ENCODE measurements at regions not wholly inside any gene's neighbourhood (a gene's known extent, or its start where the extent isn't known, plus 50 kb on each side); places are given as distances from the start of the nearest gene placed in this dataset.

DNA sequence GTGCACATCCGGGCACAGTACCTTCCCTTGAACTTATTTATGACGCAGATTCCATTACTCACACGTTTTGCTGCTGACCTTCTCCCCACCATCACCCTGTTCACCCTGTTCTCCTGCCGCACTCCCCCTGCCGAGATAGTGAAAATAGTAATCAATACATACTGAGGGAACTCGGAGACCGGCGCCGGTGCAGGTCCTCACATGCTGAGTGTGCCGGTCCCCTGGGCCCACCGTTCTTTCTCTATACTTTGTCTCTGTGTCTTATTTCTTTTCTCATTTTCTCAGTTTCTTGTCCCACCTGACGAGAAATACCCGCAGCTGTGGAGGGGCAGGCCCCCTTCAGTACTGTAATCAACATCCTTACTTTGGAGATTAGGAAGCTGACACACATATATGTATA, 1337.1 kb upstream of the PABPC4L start:
- H3K4me3 ChIP-seq, result no peak overlapping the region
- no peaks in the 10 kb centered on the region for H3K4me1 ChIP-seq (ENCODE audit: control insufficient read depth in 5 of 5, insufficient read depth in 5 of 5, low read length in 5 of 5)
- H3K36me3 ChIP-seq (ENCODE audit: control insufficient read depth in 4 of 4, insufficient read depth in 4 of 4, low read length in 4 of 4), result no peaks in the 10 kb centered on the region
- no peak for ATAC-seq (ENCODE audit: insufficient read depth, low FRiP score)
- TF ChIP-seq, protein P1, sequence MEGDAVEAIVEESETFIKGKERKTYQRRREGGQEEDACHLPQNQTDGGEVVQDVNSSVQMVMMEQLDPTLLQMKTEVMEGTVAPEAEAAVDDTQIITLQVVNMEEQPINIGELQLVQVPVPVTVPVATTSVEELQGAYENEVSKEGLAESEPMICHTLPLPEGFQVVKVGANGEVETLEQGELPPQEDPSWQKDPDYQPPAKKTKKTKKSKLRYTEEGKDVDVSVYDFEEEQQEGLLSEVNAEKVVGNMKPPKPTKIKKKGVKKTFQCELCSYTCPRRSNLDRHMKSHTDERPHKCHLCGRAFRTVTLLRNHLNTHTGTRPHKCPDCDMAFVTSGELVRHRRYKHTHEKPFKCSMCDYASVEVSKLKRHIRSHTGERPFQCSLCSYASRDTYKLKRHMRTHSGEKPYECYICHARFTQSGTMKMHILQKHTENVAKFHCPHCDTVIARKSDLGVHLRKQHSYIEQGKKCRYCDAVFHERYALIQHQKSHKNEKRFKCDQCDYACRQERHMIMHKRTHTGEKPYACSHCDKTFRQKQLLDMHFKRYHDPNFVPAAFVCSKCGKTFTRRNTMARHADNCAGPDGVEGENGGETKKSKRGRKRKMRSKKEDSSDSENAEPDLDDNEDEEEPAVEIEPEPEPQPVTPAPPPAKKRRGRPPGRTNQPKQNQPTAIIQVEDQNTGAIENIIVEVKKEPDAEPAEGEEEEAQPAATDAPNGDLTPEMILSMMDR (IDR thresholded peaks at IDR 0.05; ENCODE audit: control extremely low read depth, extremely low read depth), result no peak
- no peak overlapping the region for H3K27ac ChIP-seq (ENCODE audit: low read depth in 1 of 2, low read length in 1 of 2)
- 91 to 93% methylated on average over 13 of the region's 13 CpGs for WGBS, 2 donors
- no peak overlapping the region for H3K9ac ChIP-seq (ENCODE audit: insufficient read depth in 1 of 2, low read length in 2 of 2)
- no peaks in the 10 kb centered on the region for H3K27me3 ChIP-seq (ENCODE audit: control insufficient read depth in 3 of 3, insufficient read depth in 3 of 3, low read length in 2 of 3)
- no peak for DNase-seq
- no peaks in the 10 kb centered on the region for H3K9me3 ChIP-seq (ENCODE audit: control insufficient read depth in 4 of 4, insufficient read depth in 3 of 4, low read length in 3 of 4)

DNA sequence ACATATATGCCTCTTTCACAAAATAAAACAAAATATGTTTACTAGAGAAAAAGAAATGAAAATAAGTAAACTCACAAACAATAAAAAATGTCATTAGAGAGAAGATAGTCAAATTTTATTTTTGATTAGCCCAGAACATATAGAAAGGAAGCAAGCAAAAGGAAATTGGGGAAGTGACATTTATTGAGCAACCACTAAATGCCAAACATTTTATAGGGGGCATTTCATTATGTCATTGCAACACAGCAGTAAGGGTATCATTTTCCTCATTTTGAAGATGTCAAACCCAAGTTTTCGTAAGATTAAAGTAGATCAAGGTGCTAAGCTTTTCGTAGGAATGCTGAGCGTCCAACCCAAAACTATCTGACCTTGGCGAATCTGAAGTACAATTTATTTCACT, 1331.5 kb upstream of the PABPC4L start:
- TF ChIP-seq, protein P1 (IDR thresholded peaks at IDR 0.05; ENCODE audit: control extremely low read depth, extremely low read depth), result no peak
- no peaks in the 10 kb centered on the region for H3K4me1 ChIP-seq (ENCODE audit: control insufficient read depth in 5 of 5, insufficient read depth in 5 of 5, low read length in 5 of 5)
- ATAC-seq (ENCODE audit: insufficient read depth, low FRiP score) (no peak), DNase-seq (no peak)
- no peak overlapping the region for H3K9ac ChIP-seq (ENCODE audit: insufficient read depth in 1 of 2, low read length in 2 of 2)
- H3K9me3 ChIP-seq (ENCODE audit: control insufficient read depth in 4 of 4, insufficient read depth in 3 of 4, low read length in 3 of 4), result no peaks in the 10 kb centered on the region
- no peaks in the 10 kb centered on the region for H3K27me3 ChIP-seq (ENCODE audit: control insufficient read depth in 3 of 3, insufficient read depth in 3 of 3, low read length in 2 of 3)
- H3K27ac ChIP-seq (ENCODE audit: low read depth in 1 of 2, low read length in 1 of 2), result no peak overlapping the region
- H3K36me3 ChIP-seq (ENCODE audit: control insufficient read depth in 4 of 4, insufficient read depth in 4 of 4, low read length in 4 of 4), result no peaks in the 10 kb centered on the region
- no peak overlapping the region for H3K4me3 ChIP-seq
- WGBS, 2 donors, result 87 to 93% methylated on average over 4 of the region's 4 CpGs

DNA sequence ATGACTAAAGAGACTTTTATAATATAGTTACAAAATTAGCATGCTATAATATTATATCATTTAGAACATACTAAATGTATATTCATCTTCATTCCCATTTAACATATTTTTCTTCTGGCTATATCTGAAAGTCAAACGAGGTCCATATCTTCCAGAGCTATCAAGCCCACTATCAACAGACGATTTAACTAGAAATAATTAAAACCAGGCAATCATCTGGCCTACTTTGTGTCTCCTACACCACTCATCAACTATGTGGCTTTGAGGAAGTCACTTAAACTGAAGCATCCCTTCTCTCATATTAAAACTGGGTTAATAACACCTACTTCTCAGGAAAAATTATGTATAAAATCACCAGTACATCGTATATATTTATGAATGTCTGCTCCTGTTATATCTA, 1330.5 kb upstream of the PABPC4L start:
- no peak overlapping the region for H3K27ac ChIP-seq (ENCODE audit: low read depth in 1 of 2, low read length in 1 of 2)
- H3K4me1 ChIP-seq (ENCODE audit: control insufficient read depth in 5 of 5, insufficient read depth in 5 of 5, low read length in 5 of 5), result no peaks in the 10 kb centered on the region
- H3K27me3 ChIP-seq (ENCODE audit: control insufficient read depth in 3 of 3, insufficient read depth in 3 of 3, low read length in 2 of 3), result no peaks in the 10 kb centered on the region
- no peaks in the 10 kb centered on the region for H3K9me3 ChIP-seq (ENCODE audit: control insufficient read depth in 4 of 4, insufficient read depth in 3 of 4, low read length in 3 of 4)
- no peak overlapping the region for H3K4me3 ChIP-seq
- H3K9ac ChIP-seq (ENCODE audit: insufficient read depth in 1 of 2, low read length in 2 of 2), result no peak overlapping the region
- 66 to 71% methylated on average over 3 of the region's 3 CpGs for WGBS, 2 donors
- no peaks in the 10 kb centered on the region for H3K36me3 ChIP-seq (ENCODE audit: control insufficient read depth in 4 of 4, insufficient read depth in 4 of 4, low read length in 4 of 4)
- TF ChIP-seq, protein P1 (IDR thresholded peaks at IDR 0.05; ENCODE audit: control extremely low read depth, extremely low read depth), result no peak
- no peak for ATAC-seq (ENCODE audit: insufficient read depth, low FRiP score)
- no peak for DNase-seq

DNA sequence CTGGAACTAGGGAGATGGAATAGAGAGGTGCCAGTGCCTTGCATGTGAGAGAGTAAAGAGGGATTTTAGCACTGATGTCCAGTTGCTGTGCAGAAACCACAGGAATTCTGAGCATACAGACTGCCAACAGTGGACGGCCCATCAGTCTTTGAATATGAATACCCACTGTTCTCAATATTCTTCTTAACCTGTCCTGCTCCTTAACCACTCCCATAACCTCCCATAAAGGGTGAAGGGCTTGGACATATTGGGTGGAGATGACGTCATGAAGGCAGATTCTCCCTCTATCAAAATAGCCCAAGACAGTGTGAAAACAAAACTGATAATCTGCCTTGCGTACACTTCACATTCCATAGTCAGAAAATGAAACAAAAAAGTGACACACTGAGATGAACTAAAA, 1313.7 kb upstream of the PABPC4L start:
- Histone ChIP-seq H3K27ac (ENCODE audit: low read depth in 1 of 2, low read length in 1 of 2) (no peak overlapping the region), H3K9ac (ENCODE audit: insufficient read depth in 1 of 2, low read length in 2 of 2) (no peak overlapping the region), H3K9me3 (ENCODE audit: control insufficient read depth in 4 of 4, insufficient read depth in 3 of 4, low read length in 3 of 4) (no peaks in the 10 kb centered on the region), H3K4me1 (ENCODE audit: control insufficient read depth in 5 of 5, insufficient read depth in 5 of 5, low read length in 5 of 5) (no peaks in the 10 kb centered on the region), H3K36me3 (ENCODE audit: control insufficient read depth in 4 of 4, insufficient read depth in 4 of 4, low read length in 4 of 4) (no peaks in the 10 kb centered on the region), H3K27me3 (ENCODE audit: control insufficient read depth in 3 of 3, insufficient read depth in 3 of 3, low read length in 2 of 3) (no peaks in the 10 kb centered on the region), H3K4me3 (no peak overlapping the region)
- 83 to 85% methylated on average over 3 of the region's 3 CpGs for WGBS, 2 donors
- ATAC-seq (ENCODE audit: insufficient read depth, low FRiP score) (no peak), DNase-seq (no peak)
- TF ChIP-seq, protein P1 (IDR thresholded peaks at IDR 0.05; ENCODE audit: control extremely low read depth, extremely low read depth), result no peak
